GM20000 (cell line): ENCODE measurements at regions not wholly inside any gene's neighbourhood (a gene's known extent, or its start where the extent isn't known, plus 50 kb on each side); places are given as distances from the start of the nearest gene placed in this dataset.
"Not testable (repeated sequence)": the region's sequence is repeated elsewhere in the genome, so short reads cannot be mapped to it uniquely, and the experiment has no call there.

Experiments used
- DNase-seq: peaks from one replicate; pipeline ENCODE4 v3.0.0; 2012; ENCODE audit warnings: low spot score
- TF ChIP-seq, protein P1 (sequence below): IDR thresholded peaks from 2 replicates; pipeline ENCODE4 v1.5.1; 2012; ENCODE audit warnings: mild to moderate bottlenecking, control low read depth; ENCODE audit errors: extremely low read depth, missing control alignments

DNA sequence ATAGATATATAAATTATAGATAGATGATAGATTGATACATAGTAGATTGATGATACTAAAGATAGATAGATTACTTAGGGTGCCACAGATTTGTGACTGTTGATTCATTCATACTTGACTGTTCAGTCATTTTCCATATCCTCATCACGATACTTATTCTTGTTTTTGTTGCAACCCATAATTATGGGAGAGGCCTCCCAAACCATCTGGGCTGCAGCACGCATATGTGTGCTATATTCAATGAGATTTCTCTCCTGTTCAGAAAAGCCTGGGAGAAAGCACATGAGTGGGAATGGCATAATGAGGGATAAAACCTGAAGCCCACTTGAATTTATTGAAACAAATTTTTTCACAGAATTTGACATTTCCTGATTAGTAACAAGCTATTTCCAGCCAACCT lies 346.4 kb upstream of the PRKX start:
- TF ChIP-seq, protein P1, sequence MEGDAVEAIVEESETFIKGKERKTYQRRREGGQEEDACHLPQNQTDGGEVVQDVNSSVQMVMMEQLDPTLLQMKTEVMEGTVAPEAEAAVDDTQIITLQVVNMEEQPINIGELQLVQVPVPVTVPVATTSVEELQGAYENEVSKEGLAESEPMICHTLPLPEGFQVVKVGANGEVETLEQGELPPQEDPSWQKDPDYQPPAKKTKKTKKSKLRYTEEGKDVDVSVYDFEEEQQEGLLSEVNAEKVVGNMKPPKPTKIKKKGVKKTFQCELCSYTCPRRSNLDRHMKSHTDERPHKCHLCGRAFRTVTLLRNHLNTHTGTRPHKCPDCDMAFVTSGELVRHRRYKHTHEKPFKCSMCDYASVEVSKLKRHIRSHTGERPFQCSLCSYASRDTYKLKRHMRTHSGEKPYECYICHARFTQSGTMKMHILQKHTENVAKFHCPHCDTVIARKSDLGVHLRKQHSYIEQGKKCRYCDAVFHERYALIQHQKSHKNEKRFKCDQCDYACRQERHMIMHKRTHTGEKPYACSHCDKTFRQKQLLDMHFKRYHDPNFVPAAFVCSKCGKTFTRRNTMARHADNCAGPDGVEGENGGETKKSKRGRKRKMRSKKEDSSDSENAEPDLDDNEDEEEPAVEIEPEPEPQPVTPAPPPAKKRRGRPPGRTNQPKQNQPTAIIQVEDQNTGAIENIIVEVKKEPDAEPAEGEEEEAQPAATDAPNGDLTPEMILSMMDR, result no peak
- DNase-seq, result no peak

DNA sequence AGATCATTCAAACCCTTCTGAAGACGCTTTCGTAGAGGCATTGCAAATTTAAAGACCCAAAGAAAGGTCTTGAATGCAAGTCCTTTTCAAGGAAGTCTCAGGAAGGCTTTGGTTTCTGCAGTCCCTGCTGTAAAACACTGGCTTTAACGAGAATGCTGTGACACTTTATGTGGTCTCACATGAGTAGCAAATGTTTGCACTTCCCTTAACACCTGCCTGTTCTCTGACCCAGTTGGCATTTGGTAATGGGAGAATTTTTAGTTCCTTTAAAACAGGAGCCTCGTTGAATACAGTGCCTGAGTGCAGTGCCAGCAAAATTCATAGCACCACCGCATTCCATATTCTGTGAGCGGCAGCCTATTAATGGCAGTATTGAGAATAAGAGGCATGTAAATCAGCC lies 330.5 kb upstream of the PRKX start:
- DNase-seq, result no peak
- TF ChIP-seq, protein P1, result no peak

DNA sequence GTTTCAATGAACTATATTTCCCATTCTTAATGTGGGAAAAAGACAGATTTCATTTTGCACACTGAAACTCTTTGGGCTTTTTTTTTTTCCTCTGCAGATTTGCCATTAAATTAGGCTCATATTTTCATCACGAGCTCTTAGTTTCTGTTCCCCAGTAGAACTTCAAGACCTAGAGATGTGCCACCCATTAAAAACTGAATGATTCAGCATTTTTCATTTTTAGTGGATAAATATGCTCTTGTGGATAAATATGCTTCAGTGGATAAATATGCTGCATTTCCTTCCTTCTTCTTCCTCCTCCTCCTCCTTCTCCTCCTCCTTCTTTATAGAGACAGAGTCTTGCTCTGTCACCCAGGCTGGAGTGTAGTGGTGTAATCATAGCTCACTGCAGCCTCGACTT lies 322.4 kb upstream of the PRKX start:
- DNase-seq, result no peak
- TF ChIP-seq, protein P1, result no peak

DNA sequence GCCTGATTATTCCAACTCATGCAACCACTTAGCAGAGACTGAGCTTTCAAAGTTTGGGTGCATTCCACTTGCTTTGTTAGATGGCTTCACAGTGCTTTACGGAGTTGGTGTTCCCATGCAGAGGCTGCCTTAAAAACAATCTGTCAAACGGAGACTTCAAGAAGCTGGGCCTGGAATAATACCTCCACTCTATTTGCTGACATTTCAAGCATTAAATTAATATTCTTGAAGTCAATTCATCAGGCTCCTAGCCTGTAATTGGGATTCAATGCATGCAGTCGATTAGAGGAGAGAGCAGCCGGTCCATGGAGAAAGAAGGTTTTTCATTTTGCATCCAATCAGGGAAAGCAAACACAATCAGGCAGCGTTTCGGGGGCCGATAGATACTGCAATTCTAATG lies 314.7 kb upstream of the PRKX start:
- DNase-seq, result no peak
- TF ChIP-seq, protein P1, result no peak

DNA sequence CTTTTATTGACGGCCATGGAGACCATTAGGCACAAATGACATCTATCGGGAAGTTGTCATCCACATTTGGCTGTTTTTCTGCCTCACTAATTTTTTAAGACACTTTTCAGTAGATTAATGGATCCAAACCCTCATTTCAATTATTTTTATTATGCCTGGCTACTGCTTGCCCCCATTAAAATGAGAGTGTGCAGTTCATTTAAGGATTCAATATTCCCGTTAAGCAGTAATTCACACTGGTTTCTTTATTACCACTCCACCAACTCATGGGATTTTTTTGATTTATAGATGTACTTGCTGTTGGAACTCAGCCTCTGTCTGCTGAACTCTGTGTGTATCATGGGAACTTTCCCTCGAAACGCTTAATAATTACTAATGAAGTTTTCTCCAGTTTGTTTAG lies 291.8 kb upstream of the PRKX start:
- TF ChIP-seq, protein P1, result no peak
- DNase-seq, result no peak

DNA sequence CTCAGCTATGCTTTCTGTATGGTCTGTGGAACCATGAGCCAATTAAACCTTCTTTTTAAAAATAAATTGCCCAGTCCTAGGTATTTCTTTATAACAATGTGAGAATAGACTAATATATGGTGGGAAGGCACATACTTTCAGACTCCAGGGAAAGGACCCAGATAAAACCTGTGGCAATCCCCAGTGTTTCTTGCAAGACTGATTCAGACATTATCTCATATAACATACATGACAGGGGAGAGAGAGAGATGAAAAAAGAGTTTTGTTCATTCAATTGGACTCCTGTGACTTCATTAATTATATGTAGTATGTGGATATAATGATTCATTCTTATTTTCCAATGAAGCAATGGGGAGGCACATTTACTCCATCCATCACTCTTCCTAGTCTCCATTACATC lies 291.4 kb upstream of the PRKX start:
- no peak for DNase-seq
- TF ChIP-seq, protein P1, result no peak

DNA sequence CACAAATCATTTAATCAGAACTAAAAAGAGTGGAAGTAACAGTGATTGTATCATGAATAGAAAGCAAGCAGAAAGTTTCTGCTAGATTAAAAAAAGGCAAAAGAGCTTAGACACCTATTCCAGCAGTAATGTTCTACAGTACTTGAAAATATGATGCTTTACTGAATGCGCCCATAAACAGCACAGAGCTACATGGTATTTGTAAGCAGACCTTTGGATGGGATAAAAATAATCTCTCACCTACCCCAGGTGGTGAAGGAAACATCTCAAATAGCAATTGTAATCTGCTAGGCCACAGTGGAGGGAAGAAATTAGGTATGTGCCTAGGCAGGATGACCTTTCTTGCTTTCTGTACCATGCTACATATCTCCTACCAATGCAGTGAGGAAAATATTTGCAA lies 280.9 kb upstream of the PRKX start:
- no peak for DNase-seq
- TF ChIP-seq, protein P1, result no peak

DNA sequence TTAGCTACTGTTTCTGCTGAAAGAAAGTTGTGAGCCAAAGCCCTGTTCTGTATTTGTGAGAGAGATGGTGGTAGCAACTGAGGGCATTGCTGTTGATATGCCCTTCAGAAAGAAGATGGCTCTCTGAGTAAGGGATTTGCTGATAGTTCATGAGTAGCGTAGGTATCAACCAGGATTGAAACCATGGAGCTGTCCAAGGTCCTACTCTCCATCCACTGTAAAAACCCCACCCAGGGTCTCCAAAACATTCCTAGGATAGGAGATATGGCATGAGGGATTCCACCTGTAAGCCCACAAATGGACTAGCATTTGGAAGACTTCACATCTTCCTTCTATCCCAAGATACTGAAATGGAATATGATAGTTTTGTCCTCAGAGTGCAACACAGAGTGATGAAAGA lies 277.1 kb upstream of the PRKX start:
- no peak for DNase-seq
- TF ChIP-seq, protein P1, result no peak

DNA sequence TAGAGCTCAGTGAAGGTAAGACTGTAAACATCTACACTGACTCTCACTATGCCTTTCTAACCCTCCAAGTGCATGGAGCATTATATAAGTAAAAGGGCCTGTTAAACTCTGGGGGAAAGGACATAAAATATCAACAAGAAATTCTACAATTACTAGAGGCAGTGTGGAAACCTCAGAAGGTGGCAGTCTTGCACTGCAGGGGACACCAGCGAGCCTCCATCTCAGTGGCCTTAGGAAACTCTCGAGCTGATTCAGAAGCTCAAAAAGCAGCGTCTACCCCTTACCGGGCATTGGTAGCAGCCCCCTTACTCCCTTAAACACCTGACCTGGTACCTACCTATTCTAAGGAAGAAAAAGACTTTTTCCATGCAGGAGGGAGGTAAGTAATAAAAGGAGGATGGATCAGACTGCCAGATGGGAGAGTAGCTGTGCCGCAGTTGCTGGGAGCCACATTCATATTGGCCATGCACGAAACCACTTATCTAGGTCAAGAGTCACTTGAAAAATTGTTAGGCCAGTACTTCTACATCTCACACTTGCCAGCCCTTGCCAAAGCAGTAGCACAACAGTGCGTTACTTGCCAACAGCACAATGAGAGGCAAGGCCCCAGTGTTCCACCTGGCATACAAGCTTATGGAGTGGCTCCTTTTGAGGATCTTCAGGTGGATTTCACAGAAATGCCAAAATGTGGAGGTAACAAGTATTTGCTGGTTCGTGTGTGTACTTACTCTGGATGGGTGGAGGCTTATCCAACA lies 258.8 kb upstream of the PRKX start:
- not testable (repeated sequence) for DNase-seq
